Hematopoietic multipotent progenitor cell treated with erythropoietin and hydrocortisone succinate and interleukin-3 and kit ligand, for 6 days (in vitro differentiated cells): ENCODE measurements at regions not wholly inside any gene's neighbourhood (a gene's known extent, or its start where the extent isn't known, plus 50 kb on each side); places are given as distances from the start of the nearest gene placed in this dataset.
A peak's percentile ranks its signal among the peaks of the same experiment; 100 is the strongest.

Experiments used
- DNase-seq: peaks from one replicate; pipeline ENCODE4 v3.0.0-alpha.2; 2015

DNA sequence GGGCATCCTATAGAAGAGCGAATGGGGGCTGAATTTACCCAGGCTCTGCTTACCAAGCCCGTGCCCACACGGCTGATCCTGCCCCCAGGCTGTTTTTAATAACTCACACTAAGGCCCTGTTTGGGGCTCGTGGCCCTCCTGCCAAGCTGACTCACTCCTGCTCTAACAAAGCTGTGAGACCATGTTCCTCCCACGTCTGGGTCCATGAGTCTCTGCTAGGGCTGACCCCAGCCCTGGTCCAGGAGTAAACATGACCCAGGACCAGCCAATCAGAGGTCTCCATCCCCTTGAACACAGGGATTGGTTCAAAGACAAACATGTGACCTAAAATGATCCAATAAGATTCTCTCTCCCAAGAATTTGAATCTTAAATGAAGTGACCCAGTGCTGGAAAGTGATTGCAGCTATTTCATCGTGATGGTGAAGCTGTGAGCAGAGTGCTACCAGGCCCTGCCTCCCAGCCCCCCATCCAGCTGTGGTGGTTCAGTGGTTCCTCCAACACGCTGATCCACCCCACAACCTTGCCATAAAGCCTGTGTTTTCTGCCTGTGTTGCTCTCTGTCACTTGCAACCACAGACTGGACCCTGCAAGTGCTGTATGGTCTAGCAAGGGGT, 57.2 kb downstream of the C16orf82 start:
- no peak for DNase-seq

DNA sequence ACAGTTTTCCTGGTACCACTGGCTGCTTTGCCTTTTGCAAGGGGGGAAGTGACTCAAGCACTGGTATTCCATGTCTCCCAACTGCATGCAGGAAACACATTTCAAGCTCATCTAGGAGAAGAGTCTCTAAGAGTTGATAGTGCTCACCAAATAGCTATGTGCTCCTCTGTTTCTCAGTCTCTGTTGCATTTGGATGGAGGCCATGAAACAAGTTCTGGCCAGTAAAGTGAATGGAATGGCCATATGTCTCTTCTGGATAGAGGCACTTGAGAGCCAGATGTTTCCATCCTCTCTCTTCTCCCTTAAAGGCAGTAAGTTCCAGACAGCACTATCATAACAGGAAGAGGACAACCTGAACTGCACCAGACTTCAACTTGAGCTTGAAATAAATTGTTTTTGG, 60.6 kb downstream of the C16orf82 start:
- no peak for DNase-seq

DNA sequence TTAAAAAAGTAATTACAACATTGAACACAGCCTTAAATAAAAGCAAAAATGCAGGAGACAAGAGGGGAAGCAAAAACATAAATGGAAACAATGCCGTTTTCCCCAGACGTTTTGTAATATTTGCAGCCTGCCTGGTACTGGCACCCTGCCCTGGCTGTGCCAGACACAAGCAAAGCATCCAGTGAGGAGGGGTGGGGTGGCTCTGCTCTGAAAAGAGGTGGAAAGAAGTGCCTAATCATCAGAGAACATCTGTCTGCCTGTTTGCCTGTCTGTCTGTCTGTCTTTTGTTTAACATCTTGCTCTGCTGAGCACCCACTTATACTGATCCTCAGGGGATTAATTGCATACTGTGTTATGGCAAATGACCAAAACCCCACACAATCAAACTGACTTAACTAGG, 62.7 kb downstream of the C16orf82 start:
- DNase-seq = peak; percentile 73

DNA sequence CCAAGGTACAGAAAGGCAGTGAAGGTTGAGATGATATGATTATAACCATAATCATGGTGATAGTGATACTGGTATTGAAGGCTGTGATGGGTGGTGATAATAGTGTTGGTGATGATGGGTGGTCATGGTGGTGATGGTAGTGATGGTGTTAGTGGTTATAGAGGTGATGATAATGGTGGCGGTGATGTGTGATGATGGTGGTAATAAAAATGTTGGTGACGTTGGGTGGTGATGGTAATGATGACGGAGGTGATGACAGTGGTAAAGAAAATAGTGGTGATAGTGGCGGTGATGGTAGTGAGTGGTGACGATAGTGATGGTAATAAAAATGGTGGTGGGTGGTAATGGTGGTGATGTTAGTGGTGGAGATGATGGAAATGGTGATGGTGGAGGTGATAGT, 65.1 kb upstream of the KDM8 start:
- DNase-seq = no peak

DNA sequence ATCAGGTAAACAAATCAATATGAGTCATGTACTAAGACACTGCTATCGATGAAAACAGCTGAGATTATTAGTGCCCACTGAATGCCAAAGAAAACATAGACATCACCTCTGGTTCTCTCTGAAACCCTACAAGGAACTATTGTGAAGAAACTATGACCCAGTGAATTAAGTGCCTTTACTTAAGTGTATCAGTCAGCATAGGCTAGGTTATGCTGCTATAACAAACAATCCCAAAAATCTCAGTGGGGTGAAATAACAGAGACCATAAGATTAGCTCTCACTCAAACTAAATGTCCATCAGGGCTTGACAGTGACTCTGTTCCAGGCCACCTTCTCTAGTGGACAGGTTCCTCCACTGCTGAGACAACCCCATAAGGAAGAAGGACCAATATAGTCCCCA, 57.7 kb upstream of the KDM8 start:
- DNase-seq = no peak

DNA sequence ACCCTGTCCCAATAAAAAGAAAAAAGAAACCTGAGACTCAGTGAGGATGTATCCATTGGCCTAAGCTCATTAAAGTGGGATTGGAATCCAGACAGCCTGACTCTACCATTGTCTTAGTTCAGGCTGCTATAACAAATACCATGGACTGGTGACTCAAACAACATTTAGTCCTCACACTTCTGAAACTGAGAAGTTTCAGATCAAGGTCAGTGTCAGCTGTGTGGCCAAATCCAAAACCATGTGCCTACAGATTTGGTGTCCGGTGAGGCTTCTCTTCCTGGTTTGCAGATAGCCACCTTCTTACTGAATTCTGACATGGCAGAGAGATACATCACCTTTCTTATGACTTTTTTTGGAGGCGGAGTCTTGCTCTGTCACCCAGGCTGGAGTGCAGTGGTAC, 53.3 kb upstream of the KDM8 start:
- no peak for DNase-seq

DNA sequence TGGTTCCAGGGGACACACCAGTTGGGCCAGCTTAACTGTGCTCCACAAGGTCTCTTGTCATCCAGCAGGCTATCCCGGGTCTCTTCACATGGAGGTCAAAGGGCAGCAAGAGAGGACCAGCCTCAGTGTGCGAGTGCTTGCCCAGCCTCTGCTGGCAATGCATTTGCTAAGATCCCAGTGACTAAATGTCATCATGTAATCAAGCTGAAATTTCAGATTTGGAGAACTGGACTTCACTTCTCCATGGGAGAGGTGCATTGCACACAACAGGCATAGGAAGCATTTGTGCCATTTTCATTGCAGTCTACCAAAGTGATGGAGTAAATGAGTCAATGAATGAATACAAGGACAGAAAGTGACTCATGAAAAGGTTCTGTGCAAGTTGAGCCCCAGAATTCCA, 51.2 kb upstream of the KDM8 start:
- no peak for DNase-seq

DNA sequence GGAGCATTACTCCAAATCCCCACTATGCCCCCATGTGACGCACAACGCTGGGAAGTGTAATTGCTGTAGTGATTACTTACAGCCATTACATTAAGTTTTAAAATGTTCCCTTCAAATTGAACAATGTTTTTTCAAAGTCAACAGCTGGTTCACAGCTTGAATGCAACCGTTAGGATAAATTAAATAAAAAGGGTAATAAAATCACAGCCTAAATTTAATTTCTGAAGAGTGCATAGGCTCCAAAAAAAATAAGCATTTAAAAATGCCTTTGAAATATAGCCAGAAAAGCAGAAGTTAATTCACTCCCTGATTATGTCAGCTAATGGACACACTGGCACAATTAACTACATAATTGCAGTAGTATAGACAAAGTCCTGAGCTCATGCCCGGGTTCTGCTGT, 50.5 kb upstream of the KDM8 start:
- no peak for DNase-seq
